ENCODE measurements at regions not wholly inside any gene's neighbourhood (a gene's known extent, or its start where the extent isn't known, plus 50 kb on each side); places are given as distances from the start of the nearest gene placed in this dataset.

DNA sequence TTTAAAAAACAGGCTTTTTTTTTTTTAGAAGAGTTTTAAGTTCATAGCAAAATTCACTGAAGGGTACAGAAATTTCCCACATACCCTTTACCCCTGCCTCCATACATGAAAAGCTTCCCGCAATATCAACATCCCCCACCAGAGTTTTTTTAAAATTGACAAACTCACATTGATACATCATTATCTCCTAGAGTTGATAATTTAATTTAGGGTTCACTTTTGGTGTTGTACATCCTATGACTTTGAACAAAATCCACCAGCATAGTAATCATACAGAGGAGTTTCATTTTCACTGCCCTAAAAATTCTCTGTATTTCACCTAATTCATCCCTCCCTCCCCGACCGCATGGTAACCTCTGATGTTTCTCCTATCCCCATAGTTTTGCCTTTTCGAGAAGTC is 53.6 kb upstream of the KCNK2 start:
- TF ChIP-seq CTCF (IDR thresholded peaks at IDR 0.05) (no peak), POLR2A (IDR thresholded peaks at IDR 0.05) (no peak)

Data from adrenal gland (tissue), 5 donors.